ENCODE measurements at regions not wholly inside any gene's neighbourhood (a gene's known extent, or its start where the extent isn't known, plus 50 kb on each side); places are given as distances from the start of the nearest gene placed in this dataset.

DNA sequence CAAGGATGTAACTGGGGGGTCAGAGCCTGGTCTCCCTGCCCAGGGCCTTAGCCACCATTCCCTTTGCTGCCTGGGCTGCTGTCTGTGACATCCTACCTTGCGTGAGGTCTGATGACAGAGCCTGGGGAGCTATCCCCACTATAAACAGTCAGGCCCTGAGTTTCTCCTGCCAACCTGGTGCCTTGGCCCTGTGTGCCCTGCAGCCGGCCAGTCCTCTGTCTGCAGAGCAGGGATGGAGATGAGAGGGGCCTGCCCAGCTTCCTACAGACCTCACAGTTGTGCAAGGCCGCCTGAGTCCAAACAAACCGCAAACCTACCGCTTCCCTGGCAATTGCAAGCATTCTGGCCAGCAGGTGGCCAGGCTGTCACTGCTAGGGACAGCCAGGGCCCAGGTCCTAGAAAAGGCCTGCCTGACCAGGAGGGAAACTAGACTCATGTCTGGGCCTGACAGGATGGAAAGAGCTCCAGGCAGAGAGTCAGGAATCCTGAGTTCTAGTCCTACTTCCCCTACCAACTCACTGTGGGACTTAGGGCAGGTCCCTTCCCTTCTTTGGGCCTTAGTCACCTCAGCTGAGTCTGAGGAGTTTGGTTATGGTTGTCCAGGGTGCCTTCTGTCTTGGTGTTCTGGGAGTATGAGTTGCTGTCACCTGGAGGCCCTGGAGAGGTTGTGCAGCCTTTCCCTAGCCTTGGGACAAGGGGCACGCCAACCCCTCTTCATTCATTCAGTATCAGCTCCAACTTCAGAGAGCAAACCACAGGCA lies 86.2 kb downstream of the VEGFA start:
- no peaks in the 10 kb centered on the region for H4K20me1 ChIP-seq (ENCODE audit: insufficient read depth, poor library complexity, severe bottlenecking)
- H3K4me3 ChIP-seq, result no peak overlapping the region
- DNase-seq (ENCODE audit: low spot score), result peak; percentile 74
- peaks cover 5% of the 10 kb centered on the region for H3K4me1 ChIP-seq (ENCODE audit: insufficient read depth)
- H3K9me3 ChIP-seq (ENCODE audit: low read depth), result no peaks in the 10 kb centered on the region
- TF ChIP-seq EZH2 (IDR thresholded peaks at IDR 0.05; ENCODE audit: borderline replicate concordance) (no peak), EZH2phosphoT487 (IDR thresholded peaks at IDR 0.05; ENCODE audit: low read depth, severe bottlenecking, unreplicated experiment) (no peak)
- TF ChIP-seq, protein P1, sequence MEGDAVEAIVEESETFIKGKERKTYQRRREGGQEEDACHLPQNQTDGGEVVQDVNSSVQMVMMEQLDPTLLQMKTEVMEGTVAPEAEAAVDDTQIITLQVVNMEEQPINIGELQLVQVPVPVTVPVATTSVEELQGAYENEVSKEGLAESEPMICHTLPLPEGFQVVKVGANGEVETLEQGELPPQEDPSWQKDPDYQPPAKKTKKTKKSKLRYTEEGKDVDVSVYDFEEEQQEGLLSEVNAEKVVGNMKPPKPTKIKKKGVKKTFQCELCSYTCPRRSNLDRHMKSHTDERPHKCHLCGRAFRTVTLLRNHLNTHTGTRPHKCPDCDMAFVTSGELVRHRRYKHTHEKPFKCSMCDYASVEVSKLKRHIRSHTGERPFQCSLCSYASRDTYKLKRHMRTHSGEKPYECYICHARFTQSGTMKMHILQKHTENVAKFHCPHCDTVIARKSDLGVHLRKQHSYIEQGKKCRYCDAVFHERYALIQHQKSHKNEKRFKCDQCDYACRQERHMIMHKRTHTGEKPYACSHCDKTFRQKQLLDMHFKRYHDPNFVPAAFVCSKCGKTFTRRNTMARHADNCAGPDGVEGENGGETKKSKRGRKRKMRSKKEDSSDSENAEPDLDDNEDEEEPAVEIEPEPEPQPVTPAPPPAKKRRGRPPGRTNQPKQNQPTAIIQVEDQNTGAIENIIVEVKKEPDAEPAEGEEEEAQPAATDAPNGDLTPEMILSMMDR (IDR thresholded peaks at IDR 0.05; ENCODE audit: poor library complexity), result peak; percentile 52
- H3K27ac ChIP-seq, result peak overlapping the region; percentile 37
- H3K9me2 ChIP-seq (replicated peaks; ENCODE audit: insufficient read depth), result no peaks in the 10 kb centered on the region
- H3K4me2 ChIP-seq, result no peak overlapping the region
- H3K27me3 ChIP-seq, result no peaks in the 10 kb centered on the region
- no peaks in the 10 kb centered on the region for H3K36me3 ChIP-seq (replicated peaks; ENCODE audit: insufficient read depth, low read depth)
- WGBS (ENCODE audit: low lambda C conversion rate, missing lambda C conversion rate), result 59% methylated on average over 6 of the region's 6 CpGs
- no peaks in the 10 kb centered on the region for H3K79me2 ChIP-seq
- H2AFZ ChIP-seq, result no peak overlapping the region

DNA sequence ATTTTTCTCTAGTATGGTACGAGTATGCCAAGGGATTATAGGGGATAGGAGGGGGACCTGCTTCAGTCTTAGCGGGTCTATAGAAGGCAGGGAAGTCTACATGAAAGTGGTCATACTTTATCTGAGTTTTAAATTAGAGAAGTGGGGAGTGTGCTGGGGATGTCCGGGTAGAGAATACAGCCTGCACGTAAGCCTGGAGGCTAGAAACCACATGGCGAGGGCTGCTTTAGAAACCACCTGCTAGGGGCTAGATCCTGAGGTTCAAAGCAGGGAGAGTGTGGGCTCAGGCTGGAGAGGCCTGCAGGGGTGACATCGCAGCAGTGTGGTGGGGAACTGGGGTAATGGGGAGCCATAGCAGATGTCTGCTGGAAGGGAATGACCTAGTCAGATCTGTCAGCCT lies 85.2 kb downstream of the VEGFA start:
- DNase-seq (ENCODE audit: low spot score), result no peak
- no peaks in the 10 kb centered on the region for H3K27me3 ChIP-seq
- H3K36me3 ChIP-seq (replicated peaks; ENCODE audit: insufficient read depth, low read depth), result no peaks in the 10 kb centered on the region
- no peaks in the 10 kb centered on the region for H3K9me3 ChIP-seq (ENCODE audit: low read depth)
- no peaks in the 10 kb centered on the region for H4K20me1 ChIP-seq (ENCODE audit: insufficient read depth, poor library complexity, severe bottlenecking)
- no peak overlapping the region for H3K4me2 ChIP-seq
- no peak overlapping the region for H3K4me3 ChIP-seq
- no peak overlapping the region for H2AFZ ChIP-seq
- WGBS (ENCODE audit: low lambda C conversion rate, missing lambda C conversion rate), result 96% methylated on average over 6 of the region's 6 CpGs
- no peaks in the 10 kb centered on the region for H3K9me2 ChIP-seq (replicated peaks; ENCODE audit: insufficient read depth)
- TF ChIP-seq, protein P1 (IDR thresholded peaks at IDR 0.05; ENCODE audit: poor library complexity), result no peak
- TF ChIP-seq EZH2phosphoT487 (IDR thresholded peaks at IDR 0.05; ENCODE audit: low read depth, severe bottlenecking, unreplicated experiment) (no peak), EZH2 (IDR thresholded peaks at IDR 0.05; ENCODE audit: borderline replicate concordance) (no peak)
- H3K27ac ChIP-seq, result no peak overlapping the region
- H3K79me2 ChIP-seq, result no peaks in the 10 kb centered on the region
- peaks cover 15% of the 10 kb centered on the region for H3K4me1 ChIP-seq (ENCODE audit: insufficient read depth)

DNA sequence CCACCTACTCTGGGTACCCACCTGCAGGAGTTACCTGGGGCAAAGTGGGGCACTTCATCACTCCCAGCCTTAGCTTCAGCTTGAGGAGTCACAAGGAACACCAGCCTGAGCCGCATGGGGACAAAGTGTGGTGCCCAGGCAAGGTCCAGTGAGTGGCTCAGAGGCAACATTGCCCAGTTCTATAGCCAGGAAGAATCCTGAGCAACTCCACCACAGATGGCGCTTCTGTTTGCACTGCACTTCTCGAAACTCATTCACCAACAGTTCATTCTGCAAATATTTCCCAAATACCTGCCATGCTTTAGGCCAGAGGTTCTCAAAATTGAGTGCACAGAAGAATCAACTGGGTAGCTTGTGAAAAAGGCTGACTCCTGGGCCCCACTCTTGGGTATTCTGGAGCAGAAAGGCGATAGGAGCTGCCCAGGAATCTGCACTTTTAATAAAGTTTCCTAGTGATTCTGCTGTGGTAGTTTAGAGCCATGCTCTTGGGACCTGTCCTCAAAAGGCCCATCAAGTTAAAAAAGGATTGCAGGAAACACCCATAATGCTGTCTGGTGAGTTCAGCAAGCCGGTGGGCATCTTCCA lies 83.1 kb downstream of the VEGFA start:
- H3K9me2 ChIP-seq (replicated peaks; ENCODE audit: insufficient read depth), result no peaks in the 10 kb centered on the region
- H2AFZ ChIP-seq, result no peak overlapping the region
- 82% methylated on average over 5 of the region's 5 CpGs for WGBS (ENCODE audit: low lambda C conversion rate, missing lambda C conversion rate)
- H3K4me1 ChIP-seq (ENCODE audit: insufficient read depth), result peaks cover 26% of the 10 kb centered on the region
- H3K27ac ChIP-seq, result no peak overlapping the region
- H4K20me1 ChIP-seq (ENCODE audit: insufficient read depth, poor library complexity, severe bottlenecking), result no peaks in the 10 kb centered on the region
- H3K79me2 ChIP-seq, result no peaks in the 10 kb centered on the region
- H3K27me3 ChIP-seq, result no peaks in the 10 kb centered on the region
- no peaks in the 10 kb centered on the region for H3K9me3 ChIP-seq (ENCODE audit: low read depth)
- no peak overlapping the region for H3K4me3 ChIP-seq
- no peak overlapping the region for H3K4me2 ChIP-seq
- TF ChIP-seq EZH2phosphoT487 (IDR thresholded peaks at IDR 0.05; ENCODE audit: low read depth, severe bottlenecking, unreplicated experiment) (no peak), EZH2 (IDR thresholded peaks at IDR 0.05; ENCODE audit: borderline replicate concordance) (no peak)
- TF ChIP-seq, protein P1 (IDR thresholded peaks at IDR 0.05; ENCODE audit: poor library complexity), result no peak
- no peak for DNase-seq (ENCODE audit: low spot score)
- H3K36me3 ChIP-seq (replicated peaks; ENCODE audit: insufficient read depth, low read depth), result no peaks in the 10 kb centered on the region

All from hepatocyte (in vitro differentiated cells).